ENCODE measurements at regions not wholly inside any gene's neighbourhood (a gene's known extent, or its start where the extent isn't known, plus 50 kb on each side); places are given as distances from the start of the nearest gene placed in this dataset.
A peak's percentile ranks its signal among the peaks of the same experiment; 100 is the strongest.

DNA sequence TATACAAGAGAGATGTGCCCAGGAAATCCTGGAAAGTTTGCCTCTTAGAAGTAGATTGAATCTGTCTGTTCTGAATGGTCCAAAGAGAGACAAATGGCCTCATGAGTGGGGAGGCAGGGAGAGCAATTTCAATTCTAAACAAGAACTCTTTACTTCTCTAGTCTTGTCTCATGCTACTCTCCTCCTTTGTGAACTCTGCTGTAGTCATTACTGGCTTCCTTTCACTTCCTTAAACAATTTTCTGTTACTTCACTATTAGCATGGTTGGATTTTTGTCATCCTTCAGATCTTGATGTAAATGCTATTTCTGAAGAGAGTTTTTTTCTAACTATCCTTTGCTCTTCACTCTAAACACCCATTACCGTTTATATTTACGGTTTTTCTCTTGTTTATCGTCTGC, 54.0 kb upstream of the GRIN3A start:
- no peak overlapping the region for H3K27ac ChIP-seq (ENCODE audit: low read depth, low read length)
- no peaks in the 10 kb centered on the region for H3K79me2 ChIP-seq (ENCODE audit: control insufficient read depth, low read length)
- H3K4me2 ChIP-seq (ENCODE audit: low read length), result no peak overlapping the region

DNA sequence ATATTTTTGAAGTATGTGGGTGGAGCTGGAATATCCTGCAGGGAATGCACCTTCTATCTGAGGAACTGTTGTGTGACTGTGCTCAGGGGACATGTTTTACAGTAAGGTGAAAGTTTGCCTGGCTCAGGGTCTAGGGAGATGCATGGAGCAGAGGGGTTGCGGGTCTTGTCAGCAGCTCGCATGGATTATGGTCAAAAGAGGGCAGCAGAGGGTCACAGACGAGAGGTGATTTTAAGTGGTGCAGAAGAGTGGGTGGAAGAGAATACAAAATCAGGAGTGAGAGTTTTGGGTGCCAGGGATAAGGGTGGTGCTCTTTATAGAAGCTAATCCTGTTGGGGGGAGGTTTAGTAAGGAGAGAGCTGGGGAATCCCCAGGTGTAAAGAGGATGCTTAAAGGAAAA, 53.5 kb upstream of the GRIN3A start:
- Histone ChIP-seq H3K4me3 (ENCODE audit: low read length) (no peak overlapping the region), H3K9me3 (ENCODE audit: control insufficient read depth, insufficient read depth, low read length) (no peaks in the 10 kb centered on the region), H3K79me2 (ENCODE audit: control insufficient read depth, low read length) (no peaks in the 10 kb centered on the region), H3F3A (ENCODE audit: control insufficient read depth, insufficient read depth) (no peaks in the 10 kb centered on the region), H3K4me2 (ENCODE audit: low read length) (no peak overlapping the region), H3K27me3 (ENCODE audit: control insufficient read depth, low read length) (no peaks in the 10 kb centered on the region), H4K20me1 (ENCODE audit: control insufficient read depth, insufficient read depth, low read depth, low read length) (no peaks in the 10 kb centered on the region), H3K4me1 (ENCODE audit: control insufficient read depth, low read length) (no peaks in the 10 kb centered on the region), H3K9me2 (replicated peaks; ENCODE audit: control insufficient read depth, low read length) (no peaks in the 10 kb centered on the region), H3K36me3 (ENCODE audit: control insufficient read depth, low read length) (no peaks in the 10 kb centered on the region), H3K27ac (ENCODE audit: low read depth, low read length) (no peak overlapping the region)
- no peak for TF ChIP-seq EZH2phosphoT487 (IDR thresholded peaks at IDR 0.05; ENCODE audit: borderline replicate concordance, low read length)
- TF ChIP-seq, protein P1, sequence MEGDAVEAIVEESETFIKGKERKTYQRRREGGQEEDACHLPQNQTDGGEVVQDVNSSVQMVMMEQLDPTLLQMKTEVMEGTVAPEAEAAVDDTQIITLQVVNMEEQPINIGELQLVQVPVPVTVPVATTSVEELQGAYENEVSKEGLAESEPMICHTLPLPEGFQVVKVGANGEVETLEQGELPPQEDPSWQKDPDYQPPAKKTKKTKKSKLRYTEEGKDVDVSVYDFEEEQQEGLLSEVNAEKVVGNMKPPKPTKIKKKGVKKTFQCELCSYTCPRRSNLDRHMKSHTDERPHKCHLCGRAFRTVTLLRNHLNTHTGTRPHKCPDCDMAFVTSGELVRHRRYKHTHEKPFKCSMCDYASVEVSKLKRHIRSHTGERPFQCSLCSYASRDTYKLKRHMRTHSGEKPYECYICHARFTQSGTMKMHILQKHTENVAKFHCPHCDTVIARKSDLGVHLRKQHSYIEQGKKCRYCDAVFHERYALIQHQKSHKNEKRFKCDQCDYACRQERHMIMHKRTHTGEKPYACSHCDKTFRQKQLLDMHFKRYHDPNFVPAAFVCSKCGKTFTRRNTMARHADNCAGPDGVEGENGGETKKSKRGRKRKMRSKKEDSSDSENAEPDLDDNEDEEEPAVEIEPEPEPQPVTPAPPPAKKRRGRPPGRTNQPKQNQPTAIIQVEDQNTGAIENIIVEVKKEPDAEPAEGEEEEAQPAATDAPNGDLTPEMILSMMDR (IDR thresholded peaks at IDR 0.05; ENCODE audit: low read depth, low read length, poor library complexity, severe bottlenecking), result peak; percentile 59

More for the DNA sequence above, 54.0 kb upstream of the GRIN3A start:
- Histone ChIP-seq H3K9me3 (ENCODE audit: control insufficient read depth, insufficient read depth, low read length) (no peaks in the 10 kb centered on the region), H3K27me3 (ENCODE audit: control insufficient read depth, low read length) (no peaks in the 10 kb centered on the region), H3K4me3 (ENCODE audit: low read length) (no peak overlapping the region), H4K20me1 (ENCODE audit: control insufficient read depth, insufficient read depth, low read depth, low read length) (no peaks in the 10 kb centered on the region), H3K36me3 (ENCODE audit: control insufficient read depth, low read length) (no peaks in the 10 kb centered on the region), H3K9me2 (replicated peaks; ENCODE audit: control insufficient read depth, low read length) (no peaks in the 10 kb centered on the region), H3F3A (ENCODE audit: control insufficient read depth, insufficient read depth) (no peaks in the 10 kb centered on the region), H3K4me1 (ENCODE audit: control insufficient read depth, low read length) (no peaks in the 10 kb centered on the region)
- TF ChIP-seq, protein P1 (IDR thresholded peaks at IDR 0.05; ENCODE audit: low read depth, low read length, poor library complexity, severe bottlenecking), result no peak
- TF ChIP-seq EZH2phosphoT487 (IDR thresholded peaks at IDR 0.05; ENCODE audit: borderline replicate concordance, low read length), result no peak

DNA sequence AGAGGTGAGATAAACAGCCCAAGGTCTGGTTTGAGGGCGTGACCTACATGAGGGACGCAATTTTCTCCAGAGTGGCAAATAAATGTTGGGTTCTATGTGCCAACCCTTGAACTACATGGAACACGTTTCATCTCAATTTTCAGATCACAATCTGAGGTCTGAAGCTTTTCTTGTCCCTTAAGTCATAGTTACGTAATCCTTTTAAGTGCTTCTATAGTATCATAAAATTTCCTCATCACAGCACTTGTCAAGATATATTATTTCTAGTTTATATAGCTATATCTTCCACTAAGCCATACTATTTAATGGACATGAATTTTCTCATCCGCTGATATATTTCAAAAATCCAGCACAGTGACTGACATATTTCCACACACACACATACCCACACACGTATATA, 53.1 kb upstream of the GRIN3A start:
- Histone ChIP-seq H3F3A (ENCODE audit: control insufficient read depth, insufficient read depth) (no peaks in the 10 kb centered on the region), H3K9me3 (ENCODE audit: control insufficient read depth, insufficient read depth, low read length) (no peaks in the 10 kb centered on the region), H3K4me1 (ENCODE audit: control insufficient read depth, low read length) (no peaks in the 10 kb centered on the region), H3K27me3 (ENCODE audit: control insufficient read depth, low read length) (no peaks in the 10 kb centered on the region), H3K79me2 (ENCODE audit: control insufficient read depth, low read length) (no peaks in the 10 kb centered on the region), H3K27ac (ENCODE audit: low read depth, low read length) (no peak overlapping the region), H3K4me3 (ENCODE audit: low read length) (no peak overlapping the region), H4K20me1 (ENCODE audit: control insufficient read depth, insufficient read depth, low read depth, low read length) (no peaks in the 10 kb centered on the region), H3K4me2 (ENCODE audit: low read length) (no peak overlapping the region), H3K9me2 (replicated peaks; ENCODE audit: control insufficient read depth, low read length) (no peaks in the 10 kb centered on the region), H3K36me3 (ENCODE audit: control insufficient read depth, low read length) (no peaks in the 10 kb centered on the region)
- no peak for TF ChIP-seq EZH2phosphoT487 (IDR thresholded peaks at IDR 0.05; ENCODE audit: borderline replicate concordance, low read length)
- TF ChIP-seq, protein P1 (IDR thresholded peaks at IDR 0.05; ENCODE audit: low read depth, low read length, poor library complexity, severe bottlenecking), result no peak

All from DOHH2 (cell line).